ENCODE measurements at regions not wholly inside any gene's neighbourhood (a gene's known extent, or its start where the extent isn't known, plus 50 kb on each side); places are given as distances from the start of the nearest gene placed in this dataset.
A peak's percentile ranks its signal among the peaks of the same experiment; 100 is the strongest.

DNA sequence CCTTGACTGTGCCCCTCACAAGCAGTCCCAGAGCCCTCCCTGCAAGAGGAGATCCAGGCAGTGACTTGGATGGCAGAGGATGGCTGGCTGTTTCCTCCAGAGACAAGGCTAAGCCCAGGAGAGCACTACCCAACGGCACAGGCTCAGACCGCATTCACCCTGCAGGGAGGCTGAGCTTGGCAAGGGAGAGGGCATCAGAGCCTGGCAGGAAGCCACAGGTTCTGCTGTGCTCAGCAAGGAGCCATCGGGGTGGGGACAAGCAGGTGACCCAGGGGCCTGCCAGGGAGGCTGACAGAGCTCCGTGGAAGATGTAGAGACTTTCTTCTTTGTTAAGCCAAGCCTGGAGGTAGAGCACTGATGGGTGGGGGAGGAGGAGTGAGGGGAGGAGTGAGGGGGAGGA, 159.2 kb upstream of the CST7 start:
- DNase-seq (ENCODE audit: insufficient read length, low spot score), result no peak
- no peak for FAIRE-seq

DNA sequence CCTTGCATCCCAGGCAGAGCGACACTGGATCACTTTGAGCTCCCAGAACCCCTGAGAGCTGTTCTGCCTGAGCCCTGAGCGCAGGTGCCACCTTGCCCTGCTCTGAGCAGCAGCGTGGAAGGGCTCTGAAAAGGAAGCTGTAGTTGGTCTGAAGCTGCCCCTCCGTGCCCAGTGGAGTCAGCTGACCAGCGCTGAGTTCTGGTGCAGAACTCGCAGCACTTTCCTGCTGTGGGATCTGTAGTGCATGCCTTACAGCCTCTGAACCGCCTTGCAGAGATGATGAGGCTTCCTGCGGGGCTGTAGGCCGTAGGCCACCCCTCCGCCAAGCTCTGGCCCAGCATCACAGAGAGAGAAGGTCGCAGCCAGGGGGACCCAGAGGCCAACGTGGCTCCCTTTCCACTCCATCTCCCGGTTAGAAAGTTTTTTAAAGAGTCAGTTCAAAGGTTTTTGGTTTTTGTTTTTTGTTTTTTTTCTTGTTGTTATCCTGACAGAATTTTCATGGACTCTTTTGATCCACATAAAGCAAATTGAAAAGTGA, 158.3 kb upstream of the CST7 start:
- no peak for DNase-seq (ENCODE audit: insufficient read length, low spot score)
- FAIRE-seq, result no peak

DNA sequence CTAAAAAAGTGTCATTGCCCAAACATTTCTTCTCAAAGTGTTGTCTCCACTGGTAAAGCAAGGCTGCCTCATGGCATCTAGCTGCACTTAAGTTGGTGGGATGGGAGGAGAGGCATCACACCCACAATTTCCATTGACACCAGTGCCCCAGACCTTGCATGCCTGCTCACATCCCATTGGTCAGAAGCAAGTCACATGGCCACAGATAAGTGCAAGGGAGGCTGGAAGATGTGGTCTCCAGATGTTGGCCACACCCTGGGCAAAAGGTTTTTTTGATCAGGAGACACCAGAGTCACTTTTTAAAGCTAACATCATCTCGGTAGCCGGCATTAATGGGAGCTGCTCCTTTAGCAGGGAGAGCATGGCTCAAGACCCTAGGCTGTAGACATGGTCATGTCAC, 157.1 kb upstream of the CST7 start:
- FAIRE-seq (no peak), DNase-seq (ENCODE audit: insufficient read length, low spot score) (no peak)

DNA sequence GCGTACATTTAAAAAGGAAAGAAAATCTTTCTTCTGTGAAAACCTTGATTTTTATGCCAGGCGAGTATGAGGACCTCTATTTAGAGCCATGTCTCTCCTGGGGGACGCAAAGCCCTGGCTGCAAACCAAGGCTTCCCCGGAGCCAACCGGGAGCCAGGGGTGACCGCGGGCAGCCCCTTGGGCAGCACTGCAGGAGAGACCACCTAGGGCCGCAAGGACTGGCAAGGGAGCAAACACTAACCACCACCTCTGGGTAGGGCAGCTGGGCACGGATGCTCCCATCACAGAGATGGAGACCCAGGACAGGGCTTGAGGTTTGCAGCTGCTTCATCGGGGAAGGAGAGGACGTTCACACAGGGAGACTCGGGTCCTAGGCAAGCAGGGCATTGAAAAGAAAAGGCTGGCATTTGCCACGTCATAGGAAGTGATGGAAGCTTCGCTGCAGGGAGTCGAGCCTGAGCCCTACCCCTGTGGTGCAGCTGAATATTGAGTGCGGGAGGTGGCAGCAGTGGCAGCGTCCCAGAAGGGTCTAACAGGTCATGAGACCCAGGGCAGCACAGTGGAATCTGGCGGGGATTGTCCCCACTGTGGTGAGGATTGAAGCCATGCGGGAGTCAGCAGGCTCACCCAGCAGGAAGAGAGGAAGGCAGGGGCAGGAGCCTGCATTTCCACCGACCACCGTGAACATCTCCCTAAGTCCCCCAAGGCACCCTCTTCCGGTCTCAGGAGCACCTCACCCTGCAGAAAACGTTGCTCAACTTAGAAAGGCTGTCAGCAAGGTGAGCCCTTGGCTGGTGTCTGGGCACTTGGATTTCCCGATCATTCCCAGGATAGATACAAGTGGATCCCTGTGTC, 156.2 kb upstream of the CST7 start:
- DNase-seq (ENCODE audit: insufficient read length, low spot score), result no peak
- FAIRE-seq, result no peak

DNA sequence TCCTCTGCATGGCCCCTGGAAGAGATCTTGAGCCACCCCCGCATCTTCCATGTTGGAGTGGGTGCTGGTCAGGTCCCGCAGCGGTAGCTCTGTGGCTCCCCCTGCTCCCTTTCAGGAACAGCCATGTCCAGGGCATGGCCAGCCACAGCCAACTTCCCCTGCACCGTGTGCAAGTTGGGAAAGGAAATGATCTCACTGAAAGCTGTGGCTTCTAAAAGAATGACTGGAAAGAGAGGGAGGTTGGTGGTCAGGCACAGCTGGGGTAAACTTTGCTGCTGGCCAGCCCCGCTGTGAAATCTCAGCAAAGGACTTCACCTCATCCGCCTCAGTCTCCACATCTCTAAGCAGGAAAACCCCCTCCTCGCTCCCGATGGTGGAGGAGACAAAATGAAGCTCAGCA, 153.6 kb upstream of the CST7 start:
- DNase-seq (ENCODE audit: insufficient read length, low spot score), result no peak
- FAIRE-seq, result no peak

DNA sequence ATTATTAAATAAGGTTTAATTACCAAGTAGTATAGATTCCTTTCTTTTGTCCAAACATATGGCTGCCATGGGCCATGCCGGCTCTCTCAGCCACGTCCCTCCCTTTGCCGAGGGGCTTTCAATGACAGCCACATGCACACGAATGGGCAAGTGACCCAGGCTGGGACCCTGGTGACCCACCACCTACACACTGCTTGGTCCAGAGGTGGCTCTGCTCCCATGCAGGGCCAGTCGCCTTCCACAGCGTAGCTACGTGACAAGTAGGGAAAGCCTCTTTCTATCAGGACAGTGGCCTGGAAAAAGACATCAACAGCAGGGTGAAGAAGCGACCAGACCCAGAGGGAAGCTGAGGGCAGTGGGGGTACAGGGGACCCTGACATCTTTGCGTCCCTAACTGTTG, 152.8 kb upstream of the CST7 start:
- FAIRE-seq, result no peak
- DNase-seq (ENCODE audit: insufficient read length, low spot score), result no peak

DNA sequence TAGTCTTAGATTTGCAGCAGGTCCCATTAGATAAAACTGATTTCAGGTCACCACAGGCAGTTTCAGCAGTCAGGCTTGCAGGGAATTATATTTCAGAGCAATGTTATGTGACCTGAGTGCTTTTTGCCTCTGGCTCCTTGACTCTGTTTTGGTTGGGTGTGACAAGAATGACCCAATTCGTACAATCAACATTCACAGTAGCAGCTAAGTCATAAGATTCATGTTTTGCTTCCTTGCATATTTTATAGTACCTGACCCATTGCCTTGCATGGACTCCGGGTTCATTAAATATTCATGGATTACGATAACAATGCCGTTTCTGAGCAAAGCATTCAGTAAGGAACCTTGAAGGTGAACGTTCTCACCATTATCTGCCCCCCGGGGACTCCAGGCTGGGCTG, 152.0 kb upstream of the CST7 start:
- DNase-seq (ENCODE audit: insufficient read length, low spot score) (no peak), FAIRE-seq (no peak)

DNA sequence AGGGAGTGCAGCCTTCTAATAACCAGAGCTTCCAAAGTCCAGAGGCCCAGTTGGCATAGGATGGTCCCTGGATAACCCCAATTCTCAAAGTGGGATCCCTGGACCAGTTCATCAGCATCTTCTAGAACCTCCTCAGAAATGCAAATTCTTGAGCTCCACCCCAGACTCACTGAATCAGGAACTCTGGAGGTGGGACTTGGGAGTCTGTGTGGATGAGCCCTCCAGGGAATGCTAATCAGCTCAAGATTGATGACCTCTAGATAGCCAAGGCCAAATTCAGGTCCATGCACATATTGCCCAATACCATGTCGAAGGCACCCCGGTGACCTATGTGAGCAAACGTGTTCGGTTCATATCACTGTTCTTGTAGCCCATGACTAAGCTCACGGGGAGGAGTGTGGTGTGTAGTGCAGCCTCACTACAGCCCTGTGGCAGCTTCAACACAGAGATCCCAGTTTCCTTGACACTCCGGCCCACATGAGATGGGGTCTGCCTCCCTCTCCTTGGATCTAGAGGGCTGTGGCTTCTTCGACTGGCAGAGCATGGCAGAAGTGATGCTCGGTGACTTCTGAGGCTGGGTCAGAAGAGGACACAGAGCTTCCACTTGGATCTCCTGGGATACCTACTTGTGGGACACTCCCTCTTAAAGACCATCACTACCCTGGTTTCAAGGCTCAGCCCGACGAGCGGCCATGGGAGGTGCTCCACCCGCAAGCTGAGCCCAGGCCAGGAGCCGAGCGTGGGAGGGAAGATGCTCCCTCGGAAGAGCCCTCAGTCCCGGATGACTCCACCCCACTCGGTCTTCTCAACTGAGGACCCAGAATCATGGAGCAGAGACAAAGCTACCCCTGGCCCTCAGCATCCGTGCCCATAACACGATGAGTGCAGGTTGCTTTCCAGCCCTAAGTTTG, 151.1 kb upstream of the CST7 start:
- DNase-seq (ENCODE audit: insufficient read length, low spot score) (no peak), FAIRE-seq (no peak)

DNA sequence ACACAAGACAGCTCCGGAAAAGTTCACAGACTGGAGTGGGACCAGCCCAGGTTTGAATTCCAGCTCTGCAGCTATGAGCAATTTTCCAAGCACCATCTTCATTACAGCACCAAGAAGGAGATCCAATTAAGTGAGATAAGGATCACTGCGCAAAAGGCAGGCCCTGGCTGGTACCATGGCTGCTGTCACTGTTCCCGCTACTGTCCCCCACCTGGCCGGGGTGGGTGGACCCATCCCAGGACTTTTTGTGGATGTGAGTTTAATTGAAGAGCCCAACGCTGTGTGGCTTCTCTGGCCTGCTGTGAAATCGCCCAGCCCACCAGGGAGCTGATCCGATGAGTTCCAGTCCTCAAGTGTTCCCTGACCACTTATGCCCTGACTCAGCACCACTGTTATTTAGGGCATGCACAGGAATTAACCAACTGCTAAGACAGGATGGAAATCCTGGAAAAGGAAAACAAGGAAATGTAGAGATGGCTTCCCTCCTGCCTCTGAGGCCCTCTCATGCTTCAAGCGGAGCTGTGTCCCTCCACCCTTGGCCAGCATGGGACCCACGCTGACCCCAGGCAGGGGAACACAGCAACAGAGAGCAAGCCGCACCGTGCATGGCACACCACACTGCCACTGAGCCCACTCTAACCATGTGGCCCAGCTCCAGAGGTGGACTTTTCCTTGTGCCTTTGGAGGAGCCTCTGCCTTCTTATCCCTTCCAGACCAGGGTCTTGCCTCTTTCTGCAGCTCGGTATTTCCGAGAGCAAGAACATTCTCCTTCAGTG, 150.0 kb upstream of the CST7 start:
- peak; percentile 77 for FAIRE-seq
- peak; percentile 26 for DNase-seq (ENCODE audit: insufficient read length, low spot score)

DNA sequence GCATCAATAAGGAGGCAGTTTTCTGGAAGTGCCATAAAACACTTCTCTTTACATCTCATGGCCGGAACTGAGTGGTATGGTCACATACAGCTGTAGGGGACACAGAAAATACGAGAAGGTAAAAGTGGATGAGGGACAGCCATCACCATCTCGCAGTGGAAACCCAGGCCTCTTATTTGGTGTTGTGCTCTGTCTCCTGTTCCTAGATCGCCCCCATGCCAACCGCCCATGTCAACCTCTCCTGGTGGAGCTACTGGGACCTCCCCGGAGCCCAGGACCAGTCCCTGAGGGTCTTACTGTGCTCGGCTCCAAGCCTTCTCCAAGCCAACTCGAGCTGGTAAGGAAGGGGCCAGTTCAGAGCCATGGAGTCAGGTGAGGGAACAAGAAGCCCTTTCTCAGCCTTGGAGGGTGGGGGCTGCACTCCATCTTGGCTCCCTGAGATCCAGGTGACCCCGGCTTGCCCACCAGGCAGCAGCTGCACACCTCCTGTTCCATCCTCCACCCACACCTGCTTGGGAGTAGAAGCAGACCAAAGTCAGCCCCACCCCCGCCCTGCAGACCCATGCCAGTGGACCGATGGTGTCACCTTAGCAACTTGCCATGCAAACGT, 149.0 kb upstream of the CST7 start:
- FAIRE-seq, result no peak

DNA sequence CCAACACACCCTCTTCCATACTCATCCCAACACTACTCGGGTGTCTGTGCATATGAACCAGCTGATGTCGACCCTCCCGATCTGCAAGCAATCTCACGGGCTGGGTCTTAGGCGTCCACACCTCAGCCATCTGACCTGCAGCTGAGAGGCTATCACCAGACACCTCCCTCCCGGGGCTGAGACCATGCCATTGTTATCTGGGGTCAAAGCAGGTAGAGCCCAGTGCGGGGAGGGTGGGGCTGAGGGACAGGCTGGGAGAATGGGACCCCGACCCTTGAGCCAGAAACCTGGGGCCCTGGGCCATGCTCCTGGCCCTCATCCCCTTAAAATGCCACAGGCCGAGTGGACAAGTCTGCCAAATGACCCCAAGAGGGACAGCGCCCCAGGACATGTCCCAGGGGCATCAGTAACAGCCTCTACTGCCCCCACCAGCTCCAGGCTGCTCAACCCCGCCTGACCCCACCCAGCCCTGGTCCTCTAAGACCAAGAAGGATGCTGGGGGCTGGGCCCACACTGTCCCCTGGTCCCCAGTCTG, 146.7 kb upstream of the CST7 start:
- DNase-seq (ENCODE audit: insufficient read length, low spot score), result no peak
- FAIRE-seq, result no peak

More for the DNA sequence above, 149.0 kb upstream of the CST7 start:
- no peak for DNase-seq (ENCODE audit: insufficient read length, low spot score)

DNA sequence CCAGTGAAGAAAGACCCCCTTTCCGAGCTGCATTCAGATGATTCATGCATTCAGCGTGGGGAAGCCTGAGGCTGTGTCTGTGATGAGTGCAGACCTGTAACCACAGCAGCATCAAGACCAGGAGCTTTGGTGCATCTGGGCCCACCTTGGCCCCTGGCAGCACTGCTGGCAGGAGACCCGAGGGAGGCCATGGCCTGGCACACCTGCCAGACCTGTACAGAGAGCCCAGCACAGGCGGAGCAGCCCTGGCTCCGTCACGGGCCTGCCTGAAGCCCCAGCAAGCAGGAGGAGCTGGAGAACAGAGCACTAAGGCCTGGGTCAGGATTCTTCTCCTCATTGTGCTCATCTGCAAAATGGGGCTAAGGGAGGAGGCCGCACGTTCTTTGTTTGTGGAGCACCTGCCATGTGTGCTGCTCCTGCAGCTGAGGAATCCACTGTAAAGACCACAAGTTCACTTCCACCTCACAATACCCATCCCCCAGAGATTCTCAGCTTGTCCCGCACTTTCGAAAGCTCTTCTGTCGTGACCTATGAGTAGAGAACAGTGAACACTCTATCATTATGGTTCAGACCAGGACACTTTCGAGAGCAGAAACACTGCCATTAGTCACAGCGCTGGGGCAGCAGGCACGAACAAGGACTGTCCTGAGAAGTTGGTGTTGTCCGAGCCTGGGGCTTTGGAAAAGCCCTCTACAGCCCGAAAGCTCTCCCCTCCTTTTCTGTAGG, 144.4 kb upstream of the CST7 start:
- FAIRE-seq (no peak), DNase-seq (ENCODE audit: insufficient read length, low spot score) (no peak)

DNA sequence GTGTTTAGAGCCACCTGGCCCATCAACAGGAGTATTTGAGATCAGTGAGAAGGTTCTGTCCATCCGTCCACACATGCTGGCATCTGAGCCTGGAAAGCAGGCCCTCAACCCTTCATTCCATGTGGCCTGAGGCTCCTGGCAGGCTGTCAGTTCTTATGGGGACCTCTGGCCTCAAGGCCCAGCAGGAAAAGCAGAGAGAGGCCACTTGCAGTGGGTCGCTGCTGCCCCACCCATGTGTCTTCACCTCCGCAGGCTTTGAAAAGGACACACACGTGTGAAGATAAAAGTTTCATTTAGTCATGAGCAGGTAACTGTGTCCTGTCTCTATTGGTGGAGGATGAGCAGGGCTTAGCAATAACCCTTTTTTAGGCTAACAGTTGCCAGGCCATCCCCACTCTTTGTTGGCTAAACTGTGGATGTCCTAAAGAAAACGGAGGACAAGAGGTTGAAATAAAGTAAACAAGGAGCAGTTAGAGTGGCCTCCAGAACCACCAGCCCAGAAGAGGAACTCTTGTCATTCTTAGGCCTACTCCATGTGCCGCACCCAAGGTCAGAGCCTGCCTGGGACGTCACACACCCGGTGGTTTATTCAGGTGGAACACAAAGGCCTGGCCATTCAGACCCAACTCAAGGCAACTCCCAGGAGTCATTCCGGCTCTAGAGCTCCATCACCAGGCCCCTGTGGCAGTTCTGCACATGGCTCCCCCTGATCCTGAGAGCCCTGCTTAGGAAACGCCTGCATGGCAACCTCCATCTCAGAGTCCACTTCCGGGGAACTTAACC, 143.4 kb upstream of the CST7 start:
- no peak for FAIRE-seq
- no peak for DNase-seq (ENCODE audit: insufficient read length, low spot score)

DNA sequence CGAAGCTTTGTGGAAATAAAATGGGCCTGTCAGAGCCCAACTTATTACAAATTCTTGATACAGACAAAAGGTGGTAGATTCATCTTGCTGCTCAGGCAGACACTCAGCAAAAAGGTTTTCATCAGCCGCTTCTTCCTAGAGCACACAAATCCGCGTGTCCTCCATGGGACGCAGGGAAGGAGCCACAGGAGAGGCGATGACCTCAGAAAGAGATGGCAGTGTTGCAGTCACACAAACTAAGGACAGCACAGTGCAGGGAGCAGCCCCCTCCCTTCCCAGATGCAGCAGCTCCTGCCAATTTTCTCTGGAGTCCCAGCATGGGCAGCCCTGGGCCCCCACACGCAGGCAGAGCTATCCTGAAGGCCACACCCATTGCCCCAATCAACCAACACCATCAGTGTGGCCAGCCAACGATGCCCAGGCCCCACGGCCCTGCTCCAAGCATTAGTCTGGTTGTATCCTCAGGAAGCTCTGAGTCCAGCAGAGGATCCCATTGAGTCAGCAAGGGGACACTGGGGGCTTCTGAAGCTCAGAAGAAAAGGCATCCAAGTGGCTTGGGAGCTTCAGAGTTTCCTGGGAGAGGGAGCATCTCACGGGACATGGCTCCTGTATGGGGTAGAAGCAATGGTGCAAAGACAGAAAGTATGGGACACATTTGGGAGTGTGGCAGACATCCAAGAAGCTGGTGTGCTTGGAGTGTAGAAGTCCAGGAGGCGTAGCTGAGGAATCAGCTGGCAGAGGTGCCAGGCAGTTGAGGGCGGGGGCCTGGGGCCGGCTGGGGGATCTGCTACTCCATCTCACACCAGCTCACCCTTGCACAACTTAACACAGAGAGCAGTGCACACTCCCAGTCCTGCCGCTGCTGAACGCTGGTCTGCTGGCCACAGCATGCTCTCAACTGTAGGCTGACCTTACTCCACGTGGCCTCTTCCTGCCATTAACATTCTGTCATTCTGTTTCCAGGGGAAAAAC, 142.1 kb upstream of the CST7 start:
- no peak for DNase-seq (ENCODE audit: insufficient read length, low spot score)
- no peak for FAIRE-seq

DNA sequence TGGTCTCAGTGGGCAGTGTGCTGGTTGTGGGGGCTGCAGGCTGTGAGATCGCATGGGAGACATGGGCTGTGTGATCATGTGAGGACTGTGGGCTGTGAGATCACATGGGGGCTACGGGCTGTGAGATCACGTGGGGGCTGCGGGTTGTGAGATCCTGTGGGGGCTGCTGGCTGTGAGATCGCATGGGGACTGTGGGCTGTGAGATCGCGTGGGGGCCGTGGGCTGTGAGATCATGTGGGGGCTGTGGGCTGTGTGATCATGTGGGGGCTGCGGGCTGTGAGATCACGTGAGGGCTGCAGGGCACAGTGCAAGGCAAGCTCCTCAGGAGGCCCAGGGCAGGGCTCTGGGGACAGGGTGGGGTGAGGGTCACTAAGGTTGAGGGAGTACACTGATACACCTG, 140.5 kb upstream of the CST7 start:
- DNase-seq (ENCODE audit: insufficient read length, low spot score), result no peak
- FAIRE-seq, result no peak

DNA sequence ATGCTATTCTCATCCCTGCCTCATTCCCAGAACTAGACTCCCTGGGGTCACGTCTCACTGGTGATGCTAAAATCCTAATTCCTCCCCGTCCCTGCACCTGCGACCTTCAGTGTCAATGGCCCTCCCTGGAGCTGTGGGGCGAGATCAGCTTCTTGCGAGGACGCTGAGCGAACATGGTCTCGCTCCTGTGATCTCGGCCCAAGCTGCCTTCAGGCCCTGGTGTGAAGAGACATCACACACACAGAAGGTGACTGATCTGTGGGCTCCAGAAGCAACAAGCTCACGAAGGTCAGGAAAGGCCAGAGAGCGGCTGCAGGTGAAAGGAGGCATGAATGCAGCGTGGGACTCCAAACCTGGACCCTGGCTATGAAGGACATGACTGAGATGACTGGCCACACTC, 139.5 kb upstream of the CST7 start:
- no peak for FAIRE-seq
- no peak for DNase-seq (ENCODE audit: insufficient read length, low spot score)

DNA sequence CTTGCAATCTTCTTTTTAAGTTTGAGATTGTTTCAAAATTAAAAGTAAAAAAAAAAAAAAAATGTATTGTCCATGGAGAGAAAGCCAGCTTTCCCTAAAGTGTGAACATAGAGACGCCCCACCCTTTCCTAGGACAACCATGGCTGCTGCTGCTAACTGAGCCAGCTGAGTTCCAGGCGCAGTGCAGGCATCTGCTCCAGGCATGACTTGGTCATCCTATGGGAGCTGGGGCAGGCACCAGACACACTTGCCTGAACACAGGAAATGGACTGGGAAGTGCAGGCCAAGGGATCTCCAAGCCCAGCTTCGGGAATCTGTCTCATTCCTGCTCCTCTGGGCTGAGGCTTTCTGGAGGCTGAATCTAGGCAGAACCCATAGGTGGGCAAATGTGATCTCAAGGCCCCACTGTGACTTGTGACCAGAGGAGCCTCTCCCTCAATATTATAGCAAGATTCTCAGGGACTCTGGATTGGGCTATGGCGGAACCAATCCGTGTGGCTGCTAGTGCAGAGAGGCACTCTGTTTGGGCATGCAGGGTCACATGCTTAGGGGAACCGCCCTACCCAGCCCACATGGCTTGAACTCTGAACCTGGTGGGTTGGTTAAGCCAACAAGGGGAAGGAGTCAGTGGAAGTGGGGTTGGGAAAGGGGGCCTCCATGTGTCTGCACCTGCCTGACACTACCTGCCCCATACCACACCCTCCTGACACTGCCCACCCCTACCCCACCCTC, 138.2 kb upstream of the CST7 start:
- no peak for DNase-seq (ENCODE audit: insufficient read length, low spot score)
- no peak for FAIRE-seq

All from HTR-8/SVneo (cell line).